ENCODE measurements at regions not wholly inside any gene's neighbourhood (a gene's known extent, or its start where the extent isn't known, plus 50 kb on each side); places are given as distances from the start of the nearest gene placed in this dataset.

DNA sequence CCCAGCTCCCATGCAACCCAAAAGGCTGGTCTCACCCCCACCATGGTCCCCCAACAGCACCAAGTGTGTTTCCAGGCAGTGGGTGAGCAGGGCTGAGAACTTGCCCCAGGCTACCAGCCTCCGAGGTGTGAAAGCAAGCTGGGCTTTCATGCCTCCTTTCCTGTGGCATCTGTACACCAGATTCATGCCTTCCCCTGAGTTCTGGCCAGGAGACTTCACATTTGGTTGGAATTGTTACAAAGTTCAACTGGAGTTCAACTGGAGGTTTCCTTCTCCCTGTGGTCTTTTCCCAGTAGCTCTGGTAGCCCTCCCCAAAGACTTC, 77.6 kb upstream of the RAB40AL start:
- no peak for TF ChIP-seq POLR2A (IDR thresholded peaks at IDR 0.05)
- TF ChIP-seq, protein P1, sequence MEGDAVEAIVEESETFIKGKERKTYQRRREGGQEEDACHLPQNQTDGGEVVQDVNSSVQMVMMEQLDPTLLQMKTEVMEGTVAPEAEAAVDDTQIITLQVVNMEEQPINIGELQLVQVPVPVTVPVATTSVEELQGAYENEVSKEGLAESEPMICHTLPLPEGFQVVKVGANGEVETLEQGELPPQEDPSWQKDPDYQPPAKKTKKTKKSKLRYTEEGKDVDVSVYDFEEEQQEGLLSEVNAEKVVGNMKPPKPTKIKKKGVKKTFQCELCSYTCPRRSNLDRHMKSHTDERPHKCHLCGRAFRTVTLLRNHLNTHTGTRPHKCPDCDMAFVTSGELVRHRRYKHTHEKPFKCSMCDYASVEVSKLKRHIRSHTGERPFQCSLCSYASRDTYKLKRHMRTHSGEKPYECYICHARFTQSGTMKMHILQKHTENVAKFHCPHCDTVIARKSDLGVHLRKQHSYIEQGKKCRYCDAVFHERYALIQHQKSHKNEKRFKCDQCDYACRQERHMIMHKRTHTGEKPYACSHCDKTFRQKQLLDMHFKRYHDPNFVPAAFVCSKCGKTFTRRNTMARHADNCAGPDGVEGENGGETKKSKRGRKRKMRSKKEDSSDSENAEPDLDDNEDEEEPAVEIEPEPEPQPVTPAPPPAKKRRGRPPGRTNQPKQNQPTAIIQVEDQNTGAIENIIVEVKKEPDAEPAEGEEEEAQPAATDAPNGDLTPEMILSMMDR (IDR thresholded peaks at IDR 0.05 in 8 of 11, conservative IDR thresholded peaks at IDR 0.05 in 3 of 11), result no peak

Measured in spleen (tissue), 7 donors.